ENCODE measurements at regions not wholly inside any gene's neighbourhood (a gene's known extent, or its start where the extent isn't known, plus 50 kb on each side); places are given as distances from the start of the nearest gene placed in this dataset.

- no peak for TF ChIP-seq POLR2A (IDR thresholded peaks at IDR 0.05; ENCODE audit: low read length)
- no peak for TF ChIP-seq GATA1 (IDR thresholded peaks at IDR 0.05; ENCODE audit: low read depth, low read length)
Measured at GRCh38 chr14:28599191-28599590, 167.4 kb upstream of the FOXG1 start.
